ENCODE measurements at regions not wholly inside any gene's neighbourhood (a gene's known extent, or its start where the extent isn't known, plus 50 kb on each side); places are given as distances from the start of the nearest gene placed in this dataset.
"Not testable (repeated sequence)": the region's sequence is repeated elsewhere in the genome, so short reads cannot be mapped to it uniquely, and the experiment has no call there.

DNA sequence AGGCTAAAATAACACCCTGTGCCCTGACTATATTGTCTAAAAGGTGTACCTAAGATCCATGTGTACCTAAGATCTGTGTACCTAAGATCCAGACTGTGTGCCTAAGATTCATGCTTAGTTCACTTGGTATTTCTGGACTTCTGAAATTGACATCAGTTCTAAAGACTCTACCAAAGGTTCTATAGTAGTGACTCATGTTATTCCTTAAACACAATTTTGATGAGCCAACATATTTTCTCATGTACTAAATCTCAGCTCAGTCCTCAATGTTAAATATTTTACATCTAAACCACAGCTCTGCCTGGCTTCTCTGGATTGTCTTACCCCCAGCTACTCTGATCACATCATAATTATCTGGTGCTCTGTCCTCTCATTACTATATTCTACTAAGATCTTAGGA lies 802.3 kb upstream of the SORCS1 start:
- no peak overlapping the region for H3K9ac ChIP-seq (ENCODE audit: low read length)
- H3F3A ChIP-seq (ENCODE audit: low read length, unreplicated experiment), result peaks cover 17% of the 10 kb centered on the region
- peaks cover 26% of the 10 kb centered on the region for H3K4me1 ChIP-seq (ENCODE audit: insufficient read depth, low read length)
- DNase-seq (peak; percentile 30), ATAC-seq (no peak)
- H3K9me2 ChIP-seq (replicated peaks; ENCODE audit: low read length), result no peaks in the 10 kb centered on the region
- ChIA-PET POLR2A (ENCODE audit: unreplicated experiment) (no interaction called here), CTCF (no interaction called here)
- no peaks in the 10 kb centered on the region for H3K27me3 ChIP-seq (ENCODE audit: low read length)
- TF ChIP-seq EZH2 (IDR thresholded peaks at IDR 0.05; ENCODE audit: low read length, unreplicated experiment), result no peak
- no peak overlapping the region for H3K4me3 ChIP-seq (ENCODE audit: low read length)
- H2AFZ ChIP-seq (ENCODE audit: low read length), result no peak overlapping the region
- no TSS peak for BruUV-seq (replicated peaks)
- no peak overlapping the region for H3K4me2 ChIP-seq (ENCODE audit: low read length)
- no peaks in the 10 kb centered on the region for H3K9me3 ChIP-seq (ENCODE audit: low read length)
- no peaks in the 10 kb centered on the region for H4K20me1 ChIP-seq (ENCODE audit: low read length)
- intact Hi-C loops (cut with micrococcal nuclease), result no loop called here
- no peaks in the 10 kb centered on the region for H3K79me2 ChIP-seq (ENCODE audit: low read length)
- H3K36me3 ChIP-seq (ENCODE audit: low read depth, low read length), result no peaks in the 10 kb centered on the region
- H3K27ac ChIP-seq (ENCODE audit: low read length), result no peak overlapping the region

DNA sequence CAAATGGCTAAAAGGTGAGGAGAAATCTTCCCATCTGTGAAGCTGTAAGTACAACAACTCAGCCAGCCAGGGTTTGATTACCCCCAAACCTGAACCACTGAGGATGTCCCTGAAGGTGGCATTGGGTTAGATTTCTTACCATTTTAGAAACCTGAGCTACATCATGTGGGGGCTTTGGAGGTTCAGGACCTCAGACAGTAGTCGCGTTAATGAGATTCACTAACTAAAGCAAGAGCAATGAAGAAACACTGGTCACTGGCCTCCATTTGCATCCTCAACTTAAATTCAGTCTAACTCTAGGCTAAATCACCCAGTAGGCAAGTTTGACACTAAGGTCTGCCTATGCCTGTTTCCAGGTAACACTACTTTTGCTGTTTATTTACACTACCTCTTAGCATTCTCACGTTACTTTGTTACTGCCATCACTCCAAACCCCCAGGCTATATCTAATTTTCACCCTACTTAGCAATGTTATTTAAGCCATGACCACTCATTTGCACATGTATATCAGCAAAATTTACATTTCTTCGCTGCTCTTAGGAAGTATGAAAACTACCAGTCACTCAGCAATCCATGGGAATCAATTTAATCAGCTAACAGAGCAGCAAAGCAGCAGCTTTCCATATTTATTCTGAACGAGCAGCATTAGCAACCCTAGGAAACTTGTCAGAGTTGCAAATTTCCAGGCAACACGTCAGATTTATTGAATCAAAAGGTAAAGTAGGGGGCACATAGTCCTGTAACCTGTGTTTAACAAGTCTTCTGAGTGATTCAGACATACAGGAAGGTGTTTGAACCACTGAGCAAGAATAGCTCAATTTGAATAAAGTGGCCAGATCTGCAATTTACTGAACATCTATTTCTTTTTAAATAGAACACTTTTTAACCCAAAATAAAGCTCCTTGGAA lies 788.4 kb upstream of the SORCS1 start:
- DNase-seq, result no peak
- no TSS peak for BruUV-seq (replicated peaks)
- Histone ChIP-seq H2AFZ (ENCODE audit: low read length) (no peak overlapping the region), H3K9ac (ENCODE audit: low read length) (no peak overlapping the region), H3K4me1 (ENCODE audit: insufficient read depth, low read length) (no peaks in the 10 kb centered on the region; the same call in 1 of the 2 replicates), H3K4me2 (ENCODE audit: low read length) (no peak overlapping the region), H3K4me3 (ENCODE audit: low read length) (no peak overlapping the region), H3K36me3 (ENCODE audit: low read depth, low read length) (no peaks in the 10 kb centered on the region), H3K27ac (ENCODE audit: low read length) (no peak overlapping the region), H4K20me1 (ENCODE audit: low read length) (no peaks in the 10 kb centered on the region), H3K79me2 (ENCODE audit: low read length) (no peaks in the 10 kb centered on the region), H3K9me2 (replicated peaks; ENCODE audit: low read length) (no peaks in the 10 kb centered on the region), H3F3A (ENCODE audit: low read length, unreplicated experiment) (no peaks in the 10 kb centered on the region), H3K27me3 (ENCODE audit: low read length) (no peaks in the 10 kb centered on the region), H3K9me3 (ENCODE audit: low read length) (no peaks in the 10 kb centered on the region)
- ATAC-seq, result no peak
- TF ChIP-seq, protein P1, sequence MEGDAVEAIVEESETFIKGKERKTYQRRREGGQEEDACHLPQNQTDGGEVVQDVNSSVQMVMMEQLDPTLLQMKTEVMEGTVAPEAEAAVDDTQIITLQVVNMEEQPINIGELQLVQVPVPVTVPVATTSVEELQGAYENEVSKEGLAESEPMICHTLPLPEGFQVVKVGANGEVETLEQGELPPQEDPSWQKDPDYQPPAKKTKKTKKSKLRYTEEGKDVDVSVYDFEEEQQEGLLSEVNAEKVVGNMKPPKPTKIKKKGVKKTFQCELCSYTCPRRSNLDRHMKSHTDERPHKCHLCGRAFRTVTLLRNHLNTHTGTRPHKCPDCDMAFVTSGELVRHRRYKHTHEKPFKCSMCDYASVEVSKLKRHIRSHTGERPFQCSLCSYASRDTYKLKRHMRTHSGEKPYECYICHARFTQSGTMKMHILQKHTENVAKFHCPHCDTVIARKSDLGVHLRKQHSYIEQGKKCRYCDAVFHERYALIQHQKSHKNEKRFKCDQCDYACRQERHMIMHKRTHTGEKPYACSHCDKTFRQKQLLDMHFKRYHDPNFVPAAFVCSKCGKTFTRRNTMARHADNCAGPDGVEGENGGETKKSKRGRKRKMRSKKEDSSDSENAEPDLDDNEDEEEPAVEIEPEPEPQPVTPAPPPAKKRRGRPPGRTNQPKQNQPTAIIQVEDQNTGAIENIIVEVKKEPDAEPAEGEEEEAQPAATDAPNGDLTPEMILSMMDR (conservative IDR thresholded peaks at IDR 0.05; ENCODE audit: low read depth, low read length), result no peak
- no peak for TF ChIP-seq EZH2 (IDR thresholded peaks at IDR 0.05; ENCODE audit: low read length, unreplicated experiment)
- TF ChIP-seq EZH2phosphoT487 (IDR thresholded peaks at IDR 0.05; ENCODE audit: borderline replicate concordance, low read length), result no peak
- intact Hi-C loops (cut with micrococcal nuclease), result no loop called here
- POLR2A ChIA-PET (ENCODE audit: unreplicated experiment), result interaction anchor here (0.5 kb wide), 1 partner anchor 21 kb away, joined by 3 read pairs; no protein-coding TSS in a partner anchor
- CTCF ChIA-PET, result no interaction called here

DNA sequence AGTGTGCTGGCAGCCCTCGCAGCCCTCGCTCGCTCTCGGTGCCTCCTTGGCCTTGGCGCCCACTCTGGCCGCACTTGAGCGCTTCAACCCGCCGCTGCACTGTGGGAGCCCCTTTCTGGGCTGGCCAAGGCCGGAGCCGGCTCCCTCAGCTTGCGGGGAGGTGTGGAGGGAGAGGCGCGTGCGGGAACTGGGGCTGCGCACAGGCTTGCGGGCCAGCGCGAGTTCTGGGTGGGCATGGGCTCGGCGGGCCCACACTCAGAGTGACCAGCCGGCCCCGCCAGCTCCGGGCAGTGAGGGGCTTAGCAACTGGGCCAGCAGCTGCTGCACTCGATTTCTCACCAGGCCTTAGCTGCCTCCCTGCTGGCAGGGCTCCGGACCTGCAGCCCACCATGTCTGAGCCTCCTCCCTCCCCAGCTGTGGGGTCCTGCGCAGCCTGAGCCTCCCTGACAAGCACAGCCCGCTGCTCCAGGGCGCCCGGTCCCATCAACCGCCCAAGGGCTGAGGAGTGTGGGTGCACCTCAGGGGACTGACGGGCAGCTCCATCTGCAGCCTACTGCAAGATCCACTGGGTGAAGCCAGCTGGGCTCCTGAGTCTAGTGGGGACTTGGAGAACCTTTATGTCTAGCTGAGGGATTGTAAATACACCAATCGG lies 786.0 kb upstream of the SORCS1 start:
- BruUV-seq (replicated peaks); H3K9me2 ChIP-seq (replicated peaks; ENCODE audit: low read length); H3F3A ChIP-seq (ENCODE audit: low read length, unreplicated experiment); POLR2A ChIA-PET (ENCODE audit: unreplicated experiment); H3K4me3 ChIP-seq (ENCODE audit: low read length); H3K27ac ChIP-seq (ENCODE audit: low read length); H3K36me3 ChIP-seq (ENCODE audit: low read depth, low read length); H3K9me3 ChIP-seq (ENCODE audit: low read length); intact Hi-C loops (cut with micrococcal nuclease); ATAC-seq; DNase-seq; H3K79me2 ChIP-seq (ENCODE audit: low read length); H3K4me1 ChIP-seq (ENCODE audit: insufficient read depth, low read length); CTCF ChIA-PET; H4K20me1 ChIP-seq (ENCODE audit: low read length); H2AFZ ChIP-seq (ENCODE audit: low read length); H3K27me3 ChIP-seq (ENCODE audit: low read length); H3K9ac ChIP-seq (ENCODE audit: low read length); H3K4me2 ChIP-seq (ENCODE audit: low read length): not testable (repeated sequence)
